T-helper 2 cell (primary cell): ENCODE measurements at regions not wholly inside any gene's neighbourhood (a gene's known extent, or its start where the extent isn't known, plus 50 kb on each side); places are given as distances from the start of the nearest gene placed in this dataset.

Experiments used
- DNase-seq, 5 experiments: peaks; one replicate each; pipeline versions ENCODE4 v3.0.0 to v3.0.0-alpha.2; 2012 to 2022

DNA sequence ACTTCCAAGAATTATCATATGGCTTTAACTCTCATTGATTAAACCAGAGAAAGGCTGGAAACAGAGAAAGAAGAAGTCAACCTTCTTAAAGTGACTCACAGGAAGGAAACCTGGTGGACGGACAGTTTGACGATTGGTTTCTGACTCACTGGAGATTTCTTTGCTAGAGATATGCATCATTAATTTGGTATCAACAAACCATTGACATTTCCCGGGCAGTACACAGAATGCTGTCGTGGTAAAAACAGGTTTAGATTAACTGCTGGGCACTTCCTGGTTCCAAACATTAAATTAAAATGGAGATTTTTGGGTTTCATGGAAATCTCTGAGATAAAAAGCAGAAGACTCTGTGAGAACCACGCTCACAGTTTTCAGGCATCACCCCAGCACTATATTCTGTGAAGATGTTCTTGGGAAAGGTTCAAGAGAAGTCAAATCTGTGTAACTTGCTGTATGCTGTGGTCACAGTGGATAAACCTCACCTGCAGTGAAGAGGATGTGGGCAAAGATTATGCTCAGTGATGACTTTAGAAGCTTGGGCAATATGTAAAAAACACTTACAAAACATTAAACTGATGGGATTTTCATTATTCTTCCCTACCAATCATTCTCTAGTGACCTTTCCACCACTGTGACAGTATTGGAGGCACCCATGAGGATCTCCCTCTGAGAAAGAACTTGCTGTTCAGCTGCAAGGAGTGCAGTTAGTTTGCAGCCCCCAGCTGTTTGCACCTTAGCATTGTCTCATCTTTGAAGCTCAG is 61.1 kb upstream of the CD44 start:
- peak in 4 of 5 experiments; percentile 9 to 97 (median 56) for DNase-seq

DNA sequence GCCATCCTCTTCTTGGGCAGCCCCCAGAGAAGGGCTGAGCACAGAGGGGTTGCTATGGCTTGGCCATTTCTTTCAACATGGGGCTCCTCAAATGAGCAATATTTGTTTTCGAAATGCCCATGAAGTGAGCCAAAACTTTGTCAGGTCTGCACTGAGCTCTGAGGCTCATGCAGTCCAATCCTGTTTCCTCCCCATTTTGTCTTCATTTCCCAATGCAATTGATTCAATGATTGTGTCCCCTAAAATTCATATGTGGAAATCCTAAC is 60.6 kb upstream of the CD44 start:
- no peak for DNase-seq

GRCh38 chr11:35079611-35080010 is 59.4 kb upstream of the CD44 start:
- no peak for DNase-seq

- DNase-seq: peak; percentile 45 to 98 (median 78)
These were observed 56.4 kb upstream of the CD44 start for GRCh38 chr11:35082321-35083180.

GRCh38 chr11:35083181-35083430 is 55.9 kb upstream of the CD44 start:
- no peak for DNase-seq

DNA sequence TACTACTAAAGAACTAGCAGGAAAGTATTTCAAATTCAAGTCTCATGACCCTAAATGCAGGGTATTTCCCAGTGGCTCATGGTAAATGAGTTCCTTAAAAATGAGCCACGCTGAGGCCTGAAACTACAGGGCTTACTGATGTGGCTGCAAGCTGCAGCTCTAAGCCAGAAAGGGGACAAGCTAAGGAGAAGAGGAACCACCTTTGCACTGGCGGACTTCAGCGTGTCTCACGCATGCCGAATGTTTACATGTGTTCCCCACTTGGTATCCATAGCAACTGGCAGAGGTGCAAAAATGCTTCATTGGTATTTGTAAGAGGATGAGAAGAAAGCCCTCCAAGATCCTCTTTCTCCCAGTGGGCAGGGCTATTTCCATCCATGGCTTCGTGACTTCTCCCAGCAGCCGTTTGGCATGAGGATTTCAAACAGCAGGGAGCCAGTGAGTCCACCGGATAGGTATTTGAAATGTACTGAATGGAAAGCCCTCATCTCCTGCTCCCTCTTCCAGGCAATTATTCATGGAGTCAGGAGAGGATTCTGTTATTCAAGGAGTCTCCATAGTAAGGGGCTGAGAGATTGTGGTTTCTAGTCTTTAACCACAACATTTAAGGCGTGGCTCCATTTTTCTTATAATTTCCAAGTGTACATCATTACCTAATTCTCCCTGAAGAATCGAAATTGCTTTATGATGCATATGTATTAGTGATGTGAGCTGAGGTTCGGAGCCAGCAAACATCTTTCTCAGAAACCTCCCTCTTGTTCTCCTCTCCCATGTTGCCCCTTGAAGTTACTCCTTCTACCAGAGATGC is 55.3 kb upstream of the CD44 start:
- peak in 4 of 5 experiments; percentile 40 to 86 (median 69) for DNase-seq

- no peak for DNase-seq
These were observed 54.0 kb upstream of the CD44 start for GRCh38 chr11:35084817-35085440.

- no peak for DNase-seq
These were observed 53.3 kb upstream of the CD44 start for GRCh38 chr11:35085531-35086165.

DNA sequence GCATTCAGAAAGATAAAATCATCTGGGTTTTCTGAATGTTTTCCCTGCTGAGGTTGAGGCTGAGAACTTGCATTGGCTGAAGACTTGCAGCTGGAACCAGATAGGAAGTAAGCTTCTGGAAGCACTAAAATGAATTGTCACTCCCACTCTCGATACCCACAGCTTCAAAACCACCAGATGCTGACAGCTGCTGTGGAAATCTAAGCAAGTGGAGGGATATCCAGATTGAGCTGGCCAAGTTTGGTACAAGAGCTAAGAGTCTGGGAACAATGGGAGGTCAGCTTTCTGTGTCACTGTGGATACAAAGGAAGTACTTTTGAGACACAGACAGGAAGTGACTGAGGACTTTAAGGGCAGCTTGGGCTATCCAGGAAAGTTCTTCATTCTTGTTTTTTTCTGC is 51.3 kb upstream of the CD44 start:
- peak in 1 of 5 experiments; percentile 24 for DNase-seq

GRCh38 chr11:35088226-35088625 is 50.7 kb upstream of the CD44 start:
- DNase-seq: no peak

- DNase-seq: no peak
These were observed 50.3 kb upstream of the CD44 start for GRCh38 chr11:35088676-35089075.
